D721Med (cell line): ENCODE measurements at regions not wholly inside any gene's neighbourhood (a gene's known extent, or its start where the extent isn't known, plus 50 kb on each side); places are given as distances from the start of the nearest gene placed in this dataset.

Experiments used
- DNase-seq: peaks from one replicate; pipeline ENCODE4 v3.0.0; 2011; ENCODE audit warnings: low spot score; ENCODE audit not compliant: insufficient read length
- FAIRE-seq: peaks from 2 replicates; lab custom pipeline; 2011; peaks lifted over from hg19 to GRCh38; lab: Jason Lieb, UNC
- CTCF ChIP-seq: IDR thresholded peaks from 2 replicates; pipeline ENCODE4 v1.5.1; 2012; ENCODE audit warnings: mild to moderate bottlenecking, control low read depth; ENCODE audit not compliant: insufficient read depth; ENCODE audit errors: missing control alignments

GRCh38 chr1:58999676-59000075 lies 215.8 kb upstream of the JUN start:
- no peak for TF ChIP-seq CTCF
- no peak for FAIRE-seq
- no peak for DNase-seq

GRCh38 chr1:59004755-59005154 lies 220.9 kb upstream of the JUN start:
- TF ChIP-seq CTCF = no peak
- no peak for FAIRE-seq
- no peak for DNase-seq

- FAIRE-seq (no peak), DNase-seq (no peak)
- TF ChIP-seq CTCF = no peak
These were observed 221.8 kb upstream of the JUN start for GRCh38 chr1:59005491-59006288.

GRCh38 chr1:59006289-59006658 lies 222.4 kb upstream of the JUN start:
- DNase-seq (no peak), FAIRE-seq (no peak)
- TF ChIP-seq CTCF = no peak

GRCh38 chr1:59006932-59007331 lies 223.1 kb upstream of the JUN start:
- no peak for DNase-seq
- no peak for TF ChIP-seq CTCF
- FAIRE-seq = no peak

- FAIRE-seq (no peak), DNase-seq (no peak)
- no peak for TF ChIP-seq CTCF
These were observed 223.6 kb upstream of the JUN start for GRCh38 chr1:59007429-59007819.

- TF ChIP-seq CTCF = no peak
- FAIRE-seq = no peak
- DNase-seq = no peak
These were observed 224.2 kb upstream of the JUN start for GRCh38 chr1:59007820-59008598.
